Fibroblast of lung (primary cell): ENCODE measurements at regions not wholly inside any gene's neighbourhood (a gene's known extent, or its start where the extent isn't known, plus 50 kb on each side); places are given as distances from the start of the nearest gene placed in this dataset.

ENCODE experiments used
- DNase-seq, 2 donors: peaks; one replicate each; pipeline versions ENCODE4 v3.0.0 to v3.0.0-alpha.2; 2010; ENCODE audit warnings: low read depth in 2 of 2
- H2AFZ ChIP-seq: 2 replicates; pipeline ENCODE4 v1.5.1; 2012; ENCODE audit warnings: low read length, control low read depth, inconsistent platforms
- H3K27ac ChIP-seq: 2 replicates; pipeline ENCODE4 v1.5.1; 2011; ENCODE audit warnings: low read length, control low read depth; ENCODE audit not compliant: insufficient read depth
- H3K27me3 ChIP-seq: 2 replicates; pipeline ENCODE4 v1.5.1; 2011; ENCODE audit warnings: mild to moderate bottlenecking, low read length; ENCODE audit not compliant: control insufficient read depth, insufficient read depth
- H3K36me3 ChIP-seq: 2 replicates; pipeline ENCODE4 v1.5.1; 2011; ENCODE audit warnings: low read length; ENCODE audit not compliant: control insufficient read depth, insufficient read depth
- H3K4me1 ChIP-seq: 2 replicates; pipeline ENCODE4 v1.5.1; 2011; ENCODE audit warnings: low read length; ENCODE audit not compliant: control insufficient read depth, insufficient read depth; ENCODE audit errors: extremely low read depth
- H3K4me2 ChIP-seq: 2 replicates; pipeline ENCODE4 v1.5.1; 2011; ENCODE audit warnings: low read length, control low read depth; ENCODE audit not compliant: insufficient read depth; ENCODE audit errors: extremely low read depth
- H3K4me3 ChIP-seq, 4 experiments: fragments of 200-600 bp in 1 of 4; sonication (generic) in 1 of 4; replicated peaks in 1 of 4; 2 replicates each; pipeline ENCODE4 v1.5.1; 2011 to 2016; ENCODE audit warnings: low read length in 4 of 4, low read depth in 3 of 4, mild to moderate bottlenecking in 3 of 4, control low read depth in 2 of 4, inconsistent platforms in 1 of 4, mixed read lengths in 1 of 4; ENCODE audit not compliant: insufficient read depth in 1 of 4; ENCODE audit errors: control extremely low read depth in 1 of 4
- H3K79me2 ChIP-seq: 2 replicates; pipeline ENCODE4 v1.5.1; 2012; ENCODE audit warnings: mild to moderate bottlenecking, low read length, inconsistent platforms; ENCODE audit not compliant: control insufficient read depth, insufficient read depth
- H3K9ac ChIP-seq: 2 replicates; pipeline ENCODE4 v1.5.1; 2011; ENCODE audit warnings: mild to moderate bottlenecking, low read length, control low read depth; ENCODE audit not compliant: insufficient read depth
- H3K9me3 ChIP-seq: 2 replicates; pipeline ENCODE4 v1.5.1; 2012; ENCODE audit warnings: low read depth, low read length; ENCODE audit not compliant: control insufficient read depth, insufficient read depth
- H4K20me1 ChIP-seq: 2 replicates; pipeline ENCODE4 v1.5.1; 2011; ENCODE audit warnings: low read length; ENCODE audit not compliant: control insufficient read depth, insufficient read depth; ENCODE audit errors: extremely low read depth
- CTCF ChIP-seq, 2 donors: IDR thresholded peaks in 1 of 2; conservative IDR thresholded peaks in 1 of 2; 1 replicate in 1 of 2; 2 replicates in 1 of 2; pipeline ENCODE4 v1.5.1; 2011 to 2012; ENCODE audit warnings: low read length in 2 of 2, control low read depth in 1 of 2, inconsistent platforms in 1 of 2, low read depth in 1 of 2, mild to moderate bottlenecking in 1 of 2
- EZH2 ChIP-seq: IDR thresholded peaks from 2 replicates; pipeline ENCODE4 v1.5.1; 2012; ENCODE audit warnings: low read length, control low read depth, mild to moderate bottlenecking; ENCODE audit errors: missing control alignments

DNA sequence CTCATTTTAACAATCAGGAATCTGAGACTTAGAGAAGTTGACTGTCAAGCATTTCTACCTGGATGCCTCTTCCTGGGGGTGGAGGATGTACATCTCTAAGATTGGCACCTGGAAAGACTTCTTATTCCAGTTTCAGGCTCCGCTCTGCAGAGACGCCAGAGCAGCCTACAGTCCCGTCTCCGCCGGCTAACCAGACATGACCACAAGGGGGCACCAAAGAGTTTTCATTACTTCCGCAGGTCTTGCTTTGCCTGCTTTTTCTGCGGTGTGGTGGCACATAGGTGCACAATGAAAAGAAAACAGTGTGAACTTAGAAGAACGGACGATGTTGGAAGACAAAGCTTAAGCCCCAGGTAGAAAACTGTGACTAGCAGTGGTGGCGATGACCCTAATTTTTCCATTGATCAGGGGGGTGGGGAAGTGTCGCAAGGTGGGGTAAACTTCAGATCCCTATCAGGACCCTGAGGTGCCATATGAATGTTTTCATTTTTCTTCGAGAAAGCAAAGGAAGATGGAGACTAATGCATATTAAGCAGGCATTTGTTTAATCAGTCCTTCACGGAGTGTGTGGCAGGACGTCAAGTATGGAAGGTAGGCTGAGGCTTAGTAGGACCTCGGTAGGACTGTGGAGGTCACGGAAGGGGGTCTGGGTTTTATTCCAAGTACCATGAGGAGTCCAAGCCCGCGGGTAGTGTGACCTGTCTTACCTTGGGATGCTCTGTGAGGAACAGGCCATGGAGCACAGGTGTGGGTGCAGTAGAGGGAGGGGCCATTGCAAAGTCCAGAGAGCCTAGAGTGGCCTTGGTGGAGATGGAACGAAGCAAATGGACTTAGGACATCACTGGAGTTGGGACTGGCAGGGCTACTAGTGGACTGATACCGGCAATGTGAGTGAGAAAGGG is 60.1 kb upstream of the SORCS3 start:
- Histone ChIP-seq H3K9me3 (no peaks in the 10 kb centered on the region), H3K27ac (no peak overlapping the region), H3K36me3 (no peaks in the 10 kb centered on the region), H2AFZ (no peak overlapping the region), H3K27me3 (no peaks in the 10 kb centered on the region), H3K9ac (no peak overlapping the region), H3K79me2 (no peaks in the 10 kb centered on the region), H3K4me2 (peak overlapping the region; percentile 58), H3K4me3 (peak overlapping the region in 1 of 4 experiments; percentile 45), H3K4me1 (peaks cover 2% of the 10 kb centered on the region), H4K20me1 (no peaks in the 10 kb centered on the region)
- TF ChIP-seq CTCF (conservative IDR thresholded peaks at IDR 0.05 in 1 of 2, IDR thresholded peaks at IDR 0.05 in 1 of 2; ENCODE audit: low read depth in 1 of 2, low read length in 2 of 2) (peak; percentile 89 to 91), EZH2 (no peak)
- DNase-seq, result peak; percentile 52 to 72

DNA sequence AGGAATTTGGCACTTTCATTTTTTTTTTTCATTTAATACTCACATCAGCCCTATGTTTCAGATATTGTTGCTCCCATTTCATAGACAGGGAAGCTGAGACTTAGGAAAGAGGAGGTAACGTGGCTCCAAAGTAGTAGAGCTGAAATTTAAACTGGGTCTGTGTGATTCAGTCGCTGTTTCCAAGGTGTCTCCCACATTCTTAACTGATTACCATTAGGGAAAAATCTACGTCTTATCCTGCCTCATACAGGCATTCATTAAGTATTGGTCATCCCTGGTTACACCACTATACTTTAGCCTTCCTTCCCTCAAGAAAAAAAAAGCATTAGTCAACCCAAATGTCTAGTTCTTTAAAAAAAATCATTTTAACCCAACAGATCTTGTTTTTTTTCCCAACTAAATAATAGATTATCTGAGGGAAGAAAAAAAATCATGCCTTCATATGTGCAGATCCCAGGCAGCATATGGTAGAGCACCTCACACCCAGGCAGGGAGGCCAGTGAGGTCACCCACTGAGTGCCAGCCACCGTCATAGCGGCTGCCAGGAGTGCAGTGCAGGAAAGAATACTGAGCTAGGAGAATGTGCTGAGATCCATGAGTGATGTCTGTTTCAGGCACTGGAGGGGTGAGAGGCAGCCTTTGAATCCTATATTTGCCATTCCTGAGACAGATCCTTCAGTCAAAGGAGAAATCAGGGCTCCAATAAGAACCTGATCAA is 59.0 kb upstream of the SORCS3 start:
- Histone ChIP-seq H3K9me3 (no peaks in the 10 kb centered on the region), H3K4me3 (no peak overlapping the region), H3K4me1 (peaks cover 2% of the 10 kb centered on the region), H3K27me3 (no peaks in the 10 kb centered on the region), H4K20me1 (no peaks in the 10 kb centered on the region), H3K36me3 (no peaks in the 10 kb centered on the region), H3K79me2 (no peaks in the 10 kb centered on the region), H2AFZ (no peak overlapping the region), H3K27ac (no peak overlapping the region), H3K4me2 (no peak overlapping the region), H3K9ac (no peak overlapping the region)
- peak; percentile 25 to 88 for DNase-seq
- no peak for TF ChIP-seq EZH2
- TF ChIP-seq CTCF (conservative IDR thresholded peaks at IDR 0.05 in 1 of 2, IDR thresholded peaks at IDR 0.05 in 1 of 2; ENCODE audit: low read depth in 1 of 2, low read length in 2 of 2), result no peak

DNA sequence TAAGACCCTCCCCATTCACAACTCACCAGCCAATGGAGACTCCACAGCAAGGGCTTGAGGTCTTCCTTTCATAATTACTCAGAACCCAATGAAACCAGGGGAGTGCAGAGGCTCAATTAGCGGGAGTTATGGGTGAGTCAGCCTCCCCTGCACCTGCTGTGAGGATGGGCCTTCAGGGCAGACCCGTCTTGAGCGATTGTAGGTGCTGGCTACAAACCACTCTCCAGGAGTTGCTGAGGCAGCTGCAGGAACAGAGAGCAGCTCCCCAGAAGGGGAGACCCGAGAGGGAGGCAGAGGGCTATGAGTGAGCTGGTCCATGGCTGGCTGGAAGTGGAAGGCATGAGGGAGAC is 58.5 kb upstream of the SORCS3 start:
- H3K36me3 ChIP-seq, result no peaks in the 10 kb centered on the region
- peak in 1 of 2 donors; percentile 37 for DNase-seq
- no peak for TF ChIP-seq EZH2
- TF ChIP-seq CTCF (conservative IDR thresholded peaks at IDR 0.05 in 1 of 2, IDR thresholded peaks at IDR 0.05 in 1 of 2; ENCODE audit: low read depth in 1 of 2, low read length in 2 of 2), result no peak
- no peaks in the 10 kb centered on the region for H3K9me3 ChIP-seq
- H2AFZ ChIP-seq, result no peak overlapping the region
- H4K20me1 ChIP-seq, result no peaks in the 10 kb centered on the region
- H3K9ac ChIP-seq, result no peak overlapping the region
- no peaks in the 10 kb centered on the region for H3K27me3 ChIP-seq
- no peak overlapping the region for H3K27ac ChIP-seq
- H3K4me3 ChIP-seq, result no peak overlapping the region
- H3K4me2 ChIP-seq, result no peak overlapping the region
- H3K4me1 ChIP-seq, result peaks cover 2% of the 10 kb centered on the region
- H3K79me2 ChIP-seq, result no peaks in the 10 kb centered on the region
